WTC11 (cell line): ENCODE measurements at regions not wholly inside any gene's neighbourhood (a gene's known extent, or its start where the extent isn't known, plus 50 kb on each side); places are given as distances from the start of the nearest gene placed in this dataset.

Source experiments
- ATAC-seq: fragments of 200-7000 bp; cut with Tn5 transposase; 2 replicates; pipeline ENCODE4 v1.10.0; 2021; ENCODE audit warnings: mild to moderate bottlenecking, moderate library complexity
- CTCF ChIA-PET: fragments of 300-600 bp; sonication (Branson Sonifier 250); formaldehyde crosslinking; loops from one replicate; lab custom pipeline; 2021; ENCODE audit warnings: antibody characterized with exemption; lab: Charles Lee
- POLR2A ChIA-PET: fragments of 350-600 bp; sonication (Branson Sonifier 250); formaldehyde crosslinking; loops from one replicate; lab custom pipeline; 2021; ENCODE audit warnings: antibody characterized with exemption; lab: Charles Lee
- DNase-seq: peaks from one replicate; pipeline ENCODE4 v3.0.0; 2021; ENCODE audit warnings: low spot score
- H3K27ac Mint-ChIP-seq: 2 replicates; pipeline ENCODE4 v1.8.0; 2021; ENCODE audit warnings: mixed read lengths
- H3K27me3 Mint-ChIP-seq: 2 replicates; pipeline ENCODE4 v1.8.0; 2021; ENCODE audit warnings: low read depth, mild to moderate bottlenecking, moderate library complexity, mixed read lengths
- H3K36me3 Mint-ChIP-seq: 2 replicates; pipeline ENCODE4 v1.8.0; 2021; ENCODE audit warnings: mixed read lengths
- H3K4me1 Mint-ChIP-seq: 2 replicates; pipeline ENCODE4 v1.8.0; 2022; ENCODE audit warnings: mixed read lengths
- H3K4me3 Mint-ChIP-seq: 2 replicates; pipeline ENCODE4 v1.8.0; 2021; ENCODE audit warnings: mild to moderate bottlenecking, moderate library complexity, mixed read lengths
- H3K9me3 Mint-ChIP-seq: 2 replicates; pipeline ENCODE4 v1.8.0; 2021; ENCODE audit warnings: mixed read lengths
- AR ChIP-seq: fragments of 250-450 bp; sonication (Bioruptor Pico); IDR thresholded peaks from 2 replicates; pipeline ENCODE4 v1.9.0; 2021; ENCODE audit warnings: mild to moderate bottlenecking
- ATF1 ChIP-seq: sonication (generic); formaldehyde crosslinking; IDR thresholded peaks from 2 replicates; pipeline ENCODE4 v1.8.1; 2023; ENCODE audit warnings: mild to moderate bottlenecking, moderate library complexity, missing genetic modification reagents
- ATF6 ChIP-seq: sonication (generic); formaldehyde crosslinking; IDR thresholded peaks from 2 replicates; pipeline ENCODE4 v1.8.1; 2023; ENCODE audit warnings: mild to moderate bottlenecking, missing genetic modification reagents
- CREB1 ChIP-seq: sonication (generic); formaldehyde crosslinking; IDR thresholded peaks from 2 replicates; pipeline ENCODE4 v1.8.0; 2023; ENCODE audit warnings: mild to moderate bottlenecking, missing genetic modification reagents
- E2F5 ChIP-seq: sonication (generic); formaldehyde crosslinking; IDR thresholded peaks from 2 replicates; pipeline ENCODE4 v1.8.1; 2022; ENCODE audit warnings: mild to moderate bottlenecking, moderate library complexity, missing genetic modification reagents
- ETV6 ChIP-seq: sonication (generic); formaldehyde crosslinking; IDR thresholded peaks from 2 replicates; pipeline ENCODE4 v1.8.1; 2022; ENCODE audit warnings: mild to moderate bottlenecking, missing genetic modification reagents
- NFE2L1 ChIP-seq: sonication (generic); formaldehyde crosslinking; IDR thresholded peaks from 2 replicates; pipeline ENCODE4 v1.8.1; 2023; ENCODE audit warnings: missing genetic modification reagents
- NFYB ChIP-seq: sonication (generic); formaldehyde crosslinking; conservative IDR thresholded peaks from 2 replicates; pipeline ENCODE4 v1.8.0; 2022; ENCODE audit warnings: low read depth, missing genetic modification reagents
- NR1H2 ChIP-seq: sonication (generic); formaldehyde crosslinking; IDR thresholded peaks from 2 replicates; pipeline ENCODE4 v1.9.0; 2021; ENCODE audit warnings: mild to moderate bottlenecking, moderate library complexity, missing genetic modification reagents
- NR3C1 ChIP-seq: sonication (generic); formaldehyde crosslinking; conservative IDR thresholded peaks from 2 replicates; pipeline ENCODE4 v1.8.1; 2023; ENCODE audit warnings: low read depth, mild to moderate bottlenecking, missing genetic modification reagents
- PRRX2 ChIP-seq: fragments of 250-450 bp; sonication (Bioruptor Pico); IDR thresholded peaks from 2 replicates; pipeline ENCODE4 v1.8.0; 2021; ENCODE audit warnings: mild to moderate bottlenecking
- RORB ChIP-seq: fragments of 250-450 bp; sonication (Bioruptor Pico); IDR thresholded peaks from 2 replicates; pipeline ENCODE4 v1.9.0; 2021; ENCODE audit warnings: mild to moderate bottlenecking
- STAT6 ChIP-seq: sonication (generic); formaldehyde crosslinking; conservative IDR thresholded peaks from 2 replicates; pipeline ENCODE4 v1.8.1; 2023; ENCODE audit warnings: mild to moderate bottlenecking, low read depth, missing genetic modification reagents, moderate library complexity
- TP53 ChIP-seq: sonication (generic); formaldehyde crosslinking; IDR thresholded peaks from 2 replicates; pipeline ENCODE4 v1.8.1; 2023; ENCODE audit warnings: mild to moderate bottlenecking, missing genetic modification reagents
- ZNF232 ChIP-seq: sonication (generic); formaldehyde crosslinking; IDR thresholded peaks from 2 replicates; pipeline ENCODE4 v1.8.0; 2022; ENCODE audit warnings: mild to moderate bottlenecking, missing genetic modification reagents
- ZNF317 ChIP-seq: sonication (generic); formaldehyde crosslinking; IDR thresholded peaks from 2 replicates; pipeline ENCODE4 v1.8.1; 2023; ENCODE audit warnings: low read depth, mild to moderate bottlenecking, moderate library complexity, missing genetic modification reagents, borderline replicate concordance

- Mint-ChIP-seq H3K4me1 (no peaks in the 10 kb centered on the region), H3K4me3 (no peak overlapping the region), H3K27me3 (no peaks in the 10 kb centered on the region), H3K36me3 (no peaks in the 10 kb centered on the region), H3K9me3 (no peaks in the 10 kb centered on the region), H3K27ac (no peak overlapping the region)
- no peak for TF ChIP-seq E2F5
- TF ChIP-seq ZNF232 (CRISPR knock-in tag), result no peak
- no peak for TF ChIP-seq CREB1 (CRISPR knock-in tag)
- TF ChIP-seq ETV6 (CRISPR knock-in tag), result no peak
- TF ChIP-seq NFE2L1 (CRISPR knock-in tag), result no peak
- TF ChIP-seq ATF1 (CRISPR knock-in tag), result no peak
- TF ChIP-seq ATF6, result no peak
- no peak for TF ChIP-seq NR3C1 (CRISPR knock-in tag)
- no peak for TF ChIP-seq PRRX2 (CRISPR knock-in tag)
- no peak for TF ChIP-seq STAT6
- no peak for TF ChIP-seq TP53
- TF ChIP-seq RORB (CRISPR knock-in tag), result no peak
- no peak for TF ChIP-seq ZNF317 (CRISPR knock-in tag)
- no peak for TF ChIP-seq NFYB (CRISPR knock-in tag)
- TF ChIP-seq NR1H2 (CRISPR knock-in tag), result no peak
- no peak for TF ChIP-seq AR (CRISPR knock-in tag)
- ATAC-seq (no peak), DNase-seq (no peak)
- ChIA-PET CTCF (no interaction called here), POLR2A (no interaction called here)
Measured at GRCh38 chr3:84877092-84877491, 81.7 kb upstream of the CADM2 start.

- Mint-ChIP-seq H3K36me3 (peaks cover 4% of the 10 kb centered on the region; the same call in 1 of the 2 replicates), H3K27ac (no peak overlapping the region), H3K4me1 (no peaks in the 10 kb centered on the region), H3K4me3 (no peak overlapping the region), H3K9me3 (peaks cover 14% of the 10 kb centered on the region), H3K27me3 (peaks cover 2% of the 10 kb centered on the region; the same call in 1 of the 2 replicates)
- DNase-seq (no peak), ATAC-seq (no peak)
- POLR2A ChIA-PET, result no interaction called here
- no peak for TF ChIP-seq NFYB (CRISPR knock-in tag)
- CTCF ChIA-PET, result no interaction called here
Measured at GRCh38 chr3:84881288-84881687, 77.5 kb upstream of the CADM2 start.
